Liver (tissue), 8 donors: ENCODE measurements at regions not wholly inside any gene's neighbourhood (a gene's known extent, or its start where the extent isn't known, plus 50 kb on each side); places are given as distances from the start of the nearest gene placed in this dataset.

ENCODE experiments used
- DNase-seq: peaks from one replicate; pipeline ENCODE4 v3.0.0-alpha.2; 2017; ENCODE audit warnings: low spot score
- H3K27ac ChIP-seq, 2 donors: one replicate each; pipeline ENCODE4 v1.7.0; 2013; ENCODE audit warnings: inconsistent platforms in 2 of 2, low read length in 2 of 2, control low read depth in 1 of 2, low read depth in 1 of 2, mild to moderate bottlenecking in 1 of 2
- H3K27me3 ChIP-seq, 4 donors: one replicate each; pipeline versions ENCODE4 v1.6.1 to v1.7.0; 2013; ENCODE audit warnings: low read length in 3 of 4, inconsistent platforms in 1 of 4, mild to moderate bottlenecking in 1 of 4, moderate library complexity in 1 of 4; ENCODE audit not compliant: control insufficient read depth in 4 of 4, insufficient read depth in 4 of 4
- H3K36me3 ChIP-seq, 4 donors: one replicate each; pipeline versions ENCODE4 v1.6.1 to v1.7.0; 2013; ENCODE audit warnings: low read length in 3 of 4, mild to moderate bottlenecking in 3 of 4, low read depth in 1 of 4, moderate library complexity in 1 of 4; ENCODE audit not compliant: control insufficient read depth in 4 of 4, insufficient read depth in 3 of 4
- H3K4me1 ChIP-seq, 4 donors: one replicate each; pipeline versions ENCODE4 v1.6.1 to v1.7.0; 2013; ENCODE audit warnings: low read length in 3 of 4, mild to moderate bottlenecking in 3 of 4, moderate library complexity in 1 of 4; ENCODE audit not compliant: control insufficient read depth in 4 of 4, insufficient read depth in 4 of 4
- H3K4me3 ChIP-seq, 3 donors: one replicate each; pipeline versions ENCODE4 v1.6.1 to v1.7.0; 2013; ENCODE audit warnings: low read length in 3 of 3, control low read depth in 1 of 3, low read depth in 1 of 3, mild to moderate bottlenecking in 1 of 3
- H3K9ac ChIP-seq, 2 donors: one replicate each; pipeline ENCODE4 v1.7.0; 2013; ENCODE audit warnings: low read length in 2 of 2, mild to moderate bottlenecking in 2 of 2, moderate library complexity in 2 of 2, control low read depth in 1 of 2, low read depth in 1 of 2
- H3K9me3 ChIP-seq, 4 donors: one replicate each; pipeline versions ENCODE4 v1.6.1 to v1.7.0; 2013; ENCODE audit warnings: low read length in 3 of 4; ENCODE audit not compliant: control insufficient read depth in 4 of 4
- ATF3 ChIP-seq: IDR thresholded peaks from 2 replicates; pipeline ENCODE4 v1.6.1; 2016; ENCODE audit warnings: antibody characterized with exemption
- CTCF ChIP-seq: fragments of 150-350 bp; IDR thresholded peaks from 2 replicates; pipeline ENCODE4 v1.5.1; 2017; ENCODE audit warnings: improper control_type of control experiment, low read depth, low read length; ENCODE audit not compliant: missing input control
- EGR1 ChIP-seq, 2 donors: IDR thresholded peaks; 2 replicates each; pipeline ENCODE4 v1.6.1; 2016 to 2018; ENCODE audit warnings: antibody characterized with exemption in 2 of 2, low read depth in 2 of 2
- FOXA2 ChIP-seq: IDR thresholded peaks from 2 replicates; pipeline ENCODE4 v1.6.1; 2016; ENCODE audit warnings: antibody characterized with exemption
- GABPA ChIP-seq, 2 donors: IDR thresholded peaks in 1 of 2; conservative IDR thresholded peaks in 1 of 2; 2 replicates each; pipeline ENCODE4 v1.6.1; 2016; ENCODE audit warnings: antibody characterized with exemption in 2 of 2, mild to moderate bottlenecking in 1 of 2, moderate library complexity in 1 of 2
- HNF4A ChIP-seq, 2 donors: conservative IDR thresholded peaks; 2 replicates each; pipeline ENCODE4 v1.6.1; 2016; ENCODE audit warnings: antibody characterized with exemption in 2 of 2, mild to moderate bottlenecking in 2 of 2
- HNF4G ChIP-seq: IDR thresholded peaks from 2 replicates; pipeline ENCODE4 v1.6.1; 2016; ENCODE audit warnings: antibody characterized with exemption
- JUND ChIP-seq, 2 donors: IDR thresholded peaks; 2 replicates each; pipeline ENCODE4 v1.6.1; 2016; ENCODE audit warnings: antibody characterized with exemption in 2 of 2
- MAX ChIP-seq: IDR thresholded peaks from 2 replicates; pipeline ENCODE4 v1.6.1; 2016; ENCODE audit warnings: antibody characterized with exemption
- NR2F2 ChIP-seq: IDR thresholded peaks from 2 replicates; pipeline ENCODE4 v1.6.1; 2016; ENCODE audit warnings: antibody characterized with exemption
- RAD21 ChIP-seq, 2 donors: IDR thresholded peaks; 2 replicates each; pipeline ENCODE4 v1.6.1; 2016; ENCODE audit warnings: antibody characterized with exemption in 2 of 2, mild to moderate bottlenecking in 2 of 2
- REST ChIP-seq: IDR thresholded peaks from 2 replicates; pipeline ENCODE4 v1.6.1; 2016; ENCODE audit warnings: antibody characterized with exemption, mild to moderate bottlenecking
- RXRA ChIP-seq, 2 donors: IDR thresholded peaks; 2 replicates each; pipeline ENCODE4 v1.6.1; 2017 to 2018; ENCODE audit warnings: antibody characterized with exemption in 2 of 2, mild to moderate bottlenecking in 1 of 2
- SP1 ChIP-seq: IDR thresholded peaks from 2 replicates; pipeline ENCODE4 v1.6.1; 2018; ENCODE audit warnings: antibody characterized with exemption, mild to moderate bottlenecking
- TAF1 ChIP-seq: conservative IDR thresholded peaks from 2 replicates; pipeline ENCODE4 v1.6.1; 2016; ENCODE audit warnings: antibody characterized with exemption, mild to moderate bottlenecking
- YY1 ChIP-seq: IDR thresholded peaks from 2 replicates; pipeline ENCODE4 v1.6.1; 2016; ENCODE audit warnings: antibody characterized with exemption, mild to moderate bottlenecking
- ZBTB33 ChIP-seq: IDR thresholded peaks from 2 replicates; pipeline ENCODE4 v1.6.1; 2016; ENCODE audit warnings: antibody characterized with exemption
- WGBS: extraction: QIAGEN DNeasy Blood & Tissue Kit; methylation state at CpG from one replicate; pipeline ENCODE4 v1.1.7; 2013; 5-methylcytosine and 5-hydroxymethylcytosine counted together
- donor health status: healthy.
- donor health status: healthy.
- donor health status: healthy.
- donor health status: healthy.
- donor health status: healthy.

- TF ChIP-seq REST (no peak), HNF4A (conservative IDR thresholded peaks at IDR 0.05) (no peak)
Measured at GRCh38 chr10:36200577-36200976, 558.5 kb upstream of the FZD8 start (continued).

- no peak for TF ChIP-seq YY1
- no peak for TF ChIP-seq RAD21 (IDR thresholded peaks at IDR 0.05)
- TF ChIP-seq HNF4G = no peak
- TF ChIP-seq JUND (IDR thresholded peaks at IDR 0.05) = no peak
- H3K9me3 ChIP-seq = no peaks in the 10 kb centered on the region
- H3K36me3 ChIP-seq = no peaks in the 10 kb centered on the region
- DNase-seq = no peak
- no peaks in the 10 kb centered on the region for H3K4me1 ChIP-seq
- H3K27ac ChIP-seq = no peak overlapping the region
- no peak overlapping the region for H3K9ac ChIP-seq
- H3K4me3 ChIP-seq = no peak overlapping the region
- H3K27me3 ChIP-seq = no peaks in the 10 kb centered on the region
Measured at GRCh38 chr10:36198322-36198721, 556.2 kb upstream of the FZD8 start.

GRCh38 chr10:36195364-36195763 is 553.3 kb upstream of the FZD8 start:
- H3K4me1 ChIP-seq = no peaks in the 10 kb centered on the region
- no peak overlapping the region for H3K4me3 ChIP-seq
- no peak overlapping the region for H3K9ac ChIP-seq
- peaks cover 0 to 4% (median 0%) of the 10 kb centered on the region in 4 donors for H3K9me3 ChIP-seq
- no peaks in the 10 kb centered on the region for H3K27me3 ChIP-seq
- H3K27ac ChIP-seq = no peak overlapping the region
- no peak for DNase-seq
- no peaks in the 10 kb centered on the region for H3K36me3 ChIP-seq
- WGBS = 81% methylated on average over 3 of the region's 3 CpGs
- TF ChIP-seq ATF3 (no peak), TAF1 (no peak), HNF4G (no peak), YY1 (no peak), FOXA2 (no peak), RXRA (IDR thresholded peaks at IDR 0.05) (no peak), GABPA (IDR thresholded peaks at IDR 0.05 in 1 of 2, conservative IDR thresholded peaks at IDR 0.05 in 1 of 2) (no peak), RAD21 (IDR thresholded peaks at IDR 0.05) (no peak), EGR1 (IDR thresholded peaks at IDR 0.05; ENCODE audit: low read depth in 2 of 2) (no peak)

- H3K9me3 ChIP-seq = peaks cover 0 to 4% (median 1%) of the 10 kb centered on the region in 4 donors
- no peak for DNase-seq
- TF ChIP-seq ZBTB33 (no peak), MAX (no peak), GABPA (IDR thresholded peaks at IDR 0.05 in 1 of 2, conservative IDR thresholded peaks at IDR 0.05 in 1 of 2) (no peak), HNF4A (conservative IDR thresholded peaks at IDR 0.05) (no peak), FOXA2 (no peak), RAD21 (IDR thresholded peaks at IDR 0.05) (no peak), YY1 (no peak), SP1 (no peak), EGR1 (IDR thresholded peaks at IDR 0.05; ENCODE audit: low read depth in 2 of 2) (no peak), CTCF (no peak), JUND (IDR thresholded peaks at IDR 0.05) (no peak), NR2F2 (no peak), TAF1 (no peak)
- H3K4me3 ChIP-seq = no peak overlapping the region
- no peaks in the 10 kb centered on the region for H3K27me3 ChIP-seq
- no peaks in the 10 kb centered on the region for H3K36me3 ChIP-seq
- 88% methylated on average over 4 of the region's 4 CpGs for WGBS
- no peak overlapping the region for H3K9ac ChIP-seq
- H3K4me1 ChIP-seq = no peaks in the 10 kb centered on the region
- no peak overlapping the region for H3K27ac ChIP-seq
Measured at GRCh38 chr10:36194276-36194675, 552.2 kb upstream of the FZD8 start.
